22Rv1 (cell line): ENCODE measurements at regions not wholly inside any gene's neighbourhood (a gene's known extent, or its start where the extent isn't known, plus 50 kb on each side); places are given as distances from the start of the nearest gene placed in this dataset.

Source experiments
- CTCF ChIP-seq: fragments of 450-650 bp; IDR thresholded peaks from 2 replicates; pipeline ENCODE4 v1.5.1; 2017; ENCODE audit warnings: mild to moderate bottlenecking
- ZFX ChIP-seq: fragments of 450-650 bp; IDR thresholded peaks from 2 replicates; pipeline ENCODE4 v1.6.1; 2017; ENCODE audit warnings: antibody characterized with exemption, borderline replicate concordance

- no peak for TF ChIP-seq CTCF
- TF ChIP-seq ZFX: no peak
Measured at GRCh38 chr3:117005911-117006522, 296.4 kb downstream of the TUSC7 start.
